ENCODE measurements at regions not wholly inside any gene's neighbourhood (a gene's known extent, or its start where the extent isn't known, plus 50 kb on each side); places are given as distances from the start of the nearest gene placed in this dataset.

DNA sequence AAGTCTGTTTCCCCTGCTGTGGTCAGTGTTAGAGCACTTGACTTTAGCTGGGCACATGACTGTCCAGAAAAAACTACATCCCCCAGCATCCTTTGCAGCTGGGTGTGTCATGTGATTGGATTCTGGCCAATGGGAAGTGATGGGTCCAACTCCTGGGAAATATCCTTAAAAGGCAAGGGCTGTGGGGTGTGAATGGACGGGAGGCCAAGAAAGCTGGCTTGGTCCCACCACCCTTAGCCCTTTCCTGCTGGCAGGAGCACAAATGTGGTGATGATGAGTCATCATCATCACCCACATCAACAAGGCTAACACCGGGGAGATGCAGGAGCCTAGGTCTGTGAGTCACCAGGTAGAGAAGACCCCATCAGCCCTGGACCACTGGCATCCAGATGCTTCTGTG lies 341.7 kb downstream of the C16orf95 start:
- TF ChIP-seq HOXB13 (CRISPR knock-in tag; IDR thresholded peaks at IDR 0.05; ENCODE audit: low read depth) (no peak), MAFK (IDR thresholded peaks at IDR 0.05; ENCODE audit: partially characterized antibody) (peak; percentile 19), FOSL2 (IDR thresholded peaks at IDR 0.05) (no peak), FOSL2 (CRISPR knock-in tag; IDR thresholded peaks at IDR 0.05) (peak; percentile 92)
- TF ChIP-seq, protein P1, sequence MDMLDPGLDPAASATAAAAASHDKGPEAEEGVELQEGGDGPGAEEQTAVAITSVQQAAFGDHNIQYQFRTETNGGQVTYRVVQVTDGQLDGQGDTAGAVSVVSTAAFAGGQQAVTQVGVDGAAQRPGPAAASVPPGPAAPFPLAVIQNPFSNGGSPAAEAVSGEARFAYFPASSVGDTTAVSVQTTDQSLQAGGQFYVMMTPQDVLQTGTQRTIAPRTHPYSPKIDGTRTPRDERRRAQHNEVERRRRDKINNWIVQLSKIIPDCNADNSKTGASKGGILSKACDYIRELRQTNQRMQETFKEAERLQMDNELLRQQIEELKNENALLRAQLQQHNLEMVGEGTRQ (IDR thresholded peaks at IDR 0.05): peak; percentile 94
- Histone ChIP-seq H3K4me3 (no peak overlapping the region), H3K4me2 (0 out of 3 replicates have a peak overlapping the region, but pooled peaks have one; percentile 33), H3K4me1 (peaks cover 5% of the 10 kb centered on the region; the same call in 2 of the 3 replicates), H3K27ac (peak overlapping the region in 1 of 2 experiments; percentile 52; a peak in 2 of 6 replicates), H3K9me3 (peaks cover 11% of the 10 kb centered on the region; the same call in 1 of the 3 replicates)
- peak; percentile 63 for FAIRE-seq
- 6% methylated on average over 2 of the region's 2 CpGs for WGBS (ENCODE audit: missing lambda C conversion rate)
- ChIA-PET CTCF (interaction anchor here (1.2 to 1.7 kb wide), 2 partner anchors 11 kb away, joined by 3 to 4 read pairs; no protein-coding TSS in a partner anchor), POLR2A (no interaction called here)
- DNase-seq (ENCODE audit: low read depth in 1 of 2, low spot score in 1 of 2): peak; percentile 64 to 78
- peak; percentile 41 to 88; a peak in 4 of 6 replicates for ATAC-seq

DNA sequence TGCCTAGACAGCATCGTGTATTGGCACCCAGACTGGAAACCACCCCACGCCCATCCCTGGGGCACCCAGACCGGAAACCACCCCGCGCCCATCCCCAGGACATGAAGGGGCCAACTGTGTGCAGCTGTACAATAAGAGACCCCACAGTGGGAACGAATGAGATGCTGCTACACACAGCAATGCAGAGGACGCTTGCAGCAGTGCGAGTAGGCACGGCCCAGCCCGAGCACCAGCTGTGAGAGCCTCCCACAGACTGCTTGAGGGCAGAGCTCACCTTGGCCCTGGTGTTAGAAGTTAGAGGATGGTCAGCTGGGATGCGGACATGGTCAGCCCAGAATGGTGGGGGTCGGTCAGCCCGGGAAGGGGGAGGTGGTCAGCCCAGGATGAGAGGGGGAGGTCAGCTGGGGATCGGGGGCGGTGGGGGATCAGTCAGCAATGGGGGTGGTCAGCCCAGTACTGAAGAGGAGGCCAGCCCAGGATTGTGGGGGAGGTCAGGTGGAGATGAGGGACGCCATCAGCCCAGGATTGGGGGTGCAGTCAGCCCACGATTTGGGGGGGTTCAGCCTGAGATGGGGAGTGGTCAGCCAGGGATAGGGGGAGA lies 340.0 kb downstream of the C16orf95 start:
- ATAC-seq: no peak
- no peak for DNase-seq (ENCODE audit: low read depth in 1 of 2, low spot score in 1 of 2)
- FAIRE-seq: no peak
- ChIA-PET POLR2A (no interaction called here), CTCF (interaction anchor here (0.8 to 1.7 kb wide), 2 partner anchors 9 to 18 kb away, joined by 3 to 4 read pairs; no protein-coding TSS in a partner anchor)
- Histone ChIP-seq H3K9me3 (peaks cover 11% of the 10 kb centered on the region; the same call in 1 of the 3 replicates), H3K4me3 (no peak overlapping the region), H3K4me2 (no peak overlapping the region), H3K27ac (no peak overlapping the region), H3K4me1 (peaks cover 5% of the 10 kb centered on the region; the same call in 2 of the 3 replicates)
- 70% methylated on average over 12 of the region's 17 CpGs for WGBS (ENCODE audit: missing lambda C conversion rate)
- TF ChIP-seq JUNB (IDR thresholded peaks at IDR 0.05) (no peak), NR3C1 (IDR thresholded peaks at IDR 0.05) (no peak), SREBF2 (IDR thresholded peaks at IDR 0.05) (no peak), CBX2 (IDR thresholded peaks at IDR 0.05; ENCODE audit: borderline replicate concordance, low read depth) (no peak), RCOR1 (IDR thresholded peaks at IDR 0.05; ENCODE audit: low read depth, low read length) (no peak), NPAS2 (CRISPR knock-in tag; IDR thresholded peaks at IDR 0.05; ENCODE audit: borderline replicate concordance) (no peak), CBX8 (IDR thresholded peaks at IDR 0.05) (no peak), KDM1A (IDR thresholded peaks at IDR 0.05; ENCODE audit: low read depth) (no peak), HOXB5 (CRISPR knock-in tag; IDR thresholded peaks at IDR 0.05) (no peak), ZNF302 (CRISPR knock-in tag; IDR thresholded peaks at IDR 0.05) (no peak), HOXA7 (CRISPR knock-in tag; IDR thresholded peaks at IDR 0.05) (no peak), EHMT2 (IDR thresholded peaks at IDR 0.05; ENCODE audit: low read depth) (no peak), RFX5 (IDR thresholded peaks at IDR 0.05) (no peak), BHLHE40 (IDR thresholded peaks at IDR 0.05; ENCODE audit: low read depth, low read length) (no peak)
- TF ChIP-seq, protein P2, sequence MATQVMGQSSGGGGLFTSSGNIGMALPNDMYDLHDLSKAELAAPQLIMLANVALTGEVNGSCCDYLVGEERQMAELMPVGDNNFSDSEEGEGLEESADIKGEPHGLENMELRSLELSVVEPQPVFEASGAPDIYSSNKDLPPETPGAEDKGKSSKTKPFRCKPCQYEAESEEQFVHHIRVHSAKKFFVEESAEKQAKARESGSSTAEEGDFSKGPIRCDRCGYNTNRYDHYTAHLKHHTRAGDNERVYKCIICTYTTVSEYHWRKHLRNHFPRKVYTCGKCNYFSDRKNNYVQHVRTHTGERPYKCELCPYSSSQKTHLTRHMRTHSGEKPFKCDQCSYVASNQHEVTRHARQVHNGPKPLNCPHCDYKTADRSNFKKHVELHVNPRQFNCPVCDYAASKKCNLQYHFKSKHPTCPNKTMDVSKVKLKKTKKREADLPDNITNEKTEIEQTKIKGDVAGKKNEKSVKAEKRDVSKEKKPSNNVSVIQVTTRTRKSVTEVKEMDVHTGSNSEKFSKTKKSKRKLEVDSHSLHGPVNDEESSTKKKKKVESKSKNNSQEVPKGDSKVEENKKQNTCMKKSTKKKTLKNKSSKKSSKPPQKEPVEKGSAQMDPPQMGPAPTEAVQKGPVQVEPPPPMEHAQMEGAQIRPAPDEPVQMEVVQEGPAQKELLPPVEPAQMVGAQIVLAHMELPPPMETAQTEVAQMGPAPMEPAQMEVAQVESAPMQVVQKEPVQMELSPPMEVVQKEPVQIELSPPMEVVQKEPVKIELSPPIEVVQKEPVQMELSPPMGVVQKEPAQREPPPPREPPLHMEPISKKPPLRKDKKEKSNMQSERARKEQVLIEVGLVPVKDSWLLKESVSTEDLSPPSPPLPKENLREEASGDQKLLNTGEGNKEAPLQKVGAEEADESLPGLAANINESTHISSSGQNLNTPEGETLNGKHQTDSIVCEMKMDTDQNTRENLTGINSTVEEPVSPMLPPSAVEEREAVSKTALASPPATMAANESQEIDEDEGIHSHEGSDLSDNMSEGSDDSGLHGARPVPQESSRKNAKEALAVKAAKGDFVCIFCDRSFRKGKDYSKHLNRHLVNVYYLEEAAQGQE (IDR thresholded peaks at IDR 0.05): no peak
- TF ChIP-seq, protein P1 (IDR thresholded peaks at IDR 0.05): no peak
- TF ChIP-seq, protein P3, sequence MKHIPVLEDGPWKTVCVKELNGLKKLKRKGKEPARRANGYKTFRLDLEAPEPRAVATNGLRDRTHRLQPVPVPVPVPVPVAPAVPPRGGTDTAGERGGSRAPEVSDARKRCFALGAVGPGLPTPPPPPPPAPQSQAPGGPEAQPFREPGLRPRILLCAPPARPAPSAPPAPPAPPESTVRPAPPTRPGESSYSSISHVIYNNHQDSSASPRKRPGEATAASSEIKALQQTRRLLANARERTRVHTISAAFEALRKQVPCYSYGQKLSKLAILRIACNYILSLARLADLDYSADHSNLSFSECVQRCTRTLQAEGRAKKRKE (CRISPR knock-in tag; IDR thresholded peaks at IDR 0.05; ENCODE audit: low read depth): no peak
- TF ChIP-seq, protein P4, sequence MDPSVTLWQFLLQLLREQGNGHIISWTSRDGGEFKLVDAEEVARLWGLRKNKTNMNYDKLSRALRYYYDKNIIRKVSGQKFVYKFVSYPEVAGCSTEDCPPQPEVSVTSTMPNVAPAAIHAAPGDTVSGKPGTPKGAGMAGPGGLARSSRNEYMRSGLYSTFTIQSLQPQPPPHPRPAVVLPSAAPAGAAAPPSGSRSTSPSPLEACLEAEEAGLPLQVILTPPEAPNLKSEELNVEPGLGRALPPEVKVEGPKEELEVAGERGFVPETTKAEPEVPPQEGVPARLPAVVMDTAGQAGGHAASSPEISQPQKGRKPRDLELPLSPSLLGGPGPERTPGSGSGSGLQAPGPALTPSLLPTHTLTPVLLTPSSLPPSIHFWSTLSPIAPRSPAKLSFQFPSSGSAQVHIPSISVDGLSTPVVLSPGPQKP (IDR thresholded peaks at IDR 0.05; ENCODE audit: low read depth, low read length): no peak

Measured in A549 (cell line).